Neutrophil (primary cell): ENCODE measurements at regions not wholly inside any gene's neighbourhood (a gene's known extent, or its start where the extent isn't known, plus 50 kb on each side); places are given as distances from the start of the nearest gene placed in this dataset.

Source experiments
- H3K27ac ChIP-seq: fragments of 200-600 bp; sonication (generic); 2 replicates; pipeline ENCODE4 v1.5.1; 2016; ENCODE audit warnings: mild to moderate bottlenecking, moderate library complexity
- H3K27me3 ChIP-seq: fragments of 200-600 bp; sonication (generic); 2 replicates; pipeline ENCODE4 v1.6.0; 2016; ENCODE audit warnings: mild to moderate bottlenecking
- H3K36me3 ChIP-seq: fragments of 200-600 bp; sonication (generic); 2 replicates; pipeline ENCODE4 v1.5.1; 2017
- H3K4me1 ChIP-seq, 2 experiments: fragments of 200-600 bp in 1 of 2; sonication (generic) in 1 of 2; 1 replicate in 1 of 2; 2 replicates in 1 of 2; pipeline versions ENCODE4 v1.5.1 to v1.6.1; 2013 to 2016; ENCODE audit warnings: low read depth in 1 of 2, low read length in 1 of 2, mild to moderate bottlenecking in 1 of 2, moderate library complexity in 1 of 2; ENCODE audit not compliant: control insufficient read depth in 1 of 2, insufficient read depth in 1 of 2
- H3K4me3 ChIP-seq, 2 experiments: fragments of 200-600 bp in 1 of 2; sonication (generic) in 1 of 2; 1 replicate in 1 of 2; 2 replicates in 1 of 2; pipeline ENCODE4 v1.5.1; 2013 to 2016; ENCODE audit warnings: low read depth in 1 of 2, low read length in 1 of 2, mild to moderate bottlenecking in 1 of 2, moderate library complexity in 1 of 2
- H3K9me3 ChIP-seq: fragments of 200-600 bp; sonication (generic); 2 replicates; pipeline ENCODE4 v1.5.1; 2016
- TF ChIP-seq, protein P1 (sequence below): fragments of 200-600 bp; sonication (generic); IDR thresholded peaks from 2 replicates; pipeline ENCODE4 v1.5.1; 2016; ENCODE audit warnings: antibody characterized with exemption

DNA sequence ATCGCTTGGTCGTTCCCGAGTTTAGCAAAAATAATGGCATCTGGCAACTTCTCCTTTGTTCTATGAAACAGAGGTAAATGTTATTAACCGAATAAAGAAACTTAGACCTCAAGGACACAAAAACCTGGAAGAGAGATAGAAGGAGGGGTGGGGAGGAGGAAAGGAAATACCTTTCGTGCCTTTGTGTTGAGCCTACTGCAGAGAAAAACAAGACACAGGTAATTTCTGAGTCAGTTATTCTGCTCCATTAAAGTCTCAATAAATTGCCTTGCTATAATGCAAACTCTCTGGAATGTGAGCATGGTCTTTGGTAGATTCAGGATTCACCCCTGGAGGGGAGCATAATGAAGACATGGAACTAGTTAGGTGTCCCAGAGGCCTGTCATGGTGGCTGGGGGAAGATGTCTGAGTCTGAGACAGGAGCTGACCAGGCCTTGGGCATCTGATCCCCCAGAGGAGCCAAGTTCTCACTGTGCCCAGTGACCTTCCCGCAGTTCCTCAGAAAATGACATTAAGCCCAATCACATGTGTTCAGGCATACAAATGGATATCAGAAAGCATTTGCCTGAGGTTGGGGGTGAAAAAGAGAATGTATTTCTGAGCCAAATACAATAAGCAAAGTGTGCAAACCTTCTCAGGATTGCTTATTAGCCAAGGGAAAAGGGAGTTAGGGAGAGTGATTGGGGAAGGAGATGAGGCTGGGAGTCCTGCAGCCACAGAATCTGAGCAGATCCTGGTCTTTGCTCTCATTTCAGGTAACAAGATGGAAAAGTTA lies 72.6 kb upstream of the CADM1 start:
- no peak overlapping the region for H3K27ac ChIP-seq
- H3K4me1 ChIP-seq, result no peaks in the 10 kb centered on the region
- H3K9me3 ChIP-seq, result no peaks in the 10 kb centered on the region

DNA sequence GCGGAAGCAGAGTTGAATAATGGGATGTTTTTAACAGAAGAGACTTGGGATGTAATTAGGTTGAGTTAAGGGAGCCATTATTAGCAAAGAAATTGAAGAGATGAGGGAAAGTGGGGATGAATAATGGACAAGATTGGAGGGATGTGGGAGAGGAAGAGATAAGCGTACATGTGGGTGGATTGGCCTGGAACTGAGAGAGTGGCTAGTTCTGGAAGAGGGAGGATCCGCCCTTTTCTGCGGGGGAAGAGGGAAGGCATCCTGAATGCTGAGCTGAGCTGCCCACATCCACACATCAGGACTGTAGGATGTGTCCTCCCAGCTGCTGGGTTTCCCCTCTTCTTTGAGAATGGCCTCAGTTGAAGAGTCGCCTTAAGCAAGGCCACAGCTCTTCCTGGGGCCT lies 68.3 kb upstream of the CADM1 start:
- Histone ChIP-seq H3K27ac (no peak overlapping the region), H3K36me3 (no peaks in the 10 kb centered on the region), H3K4me1 (no peaks in the 10 kb centered on the region), H3K4me3 (no peak overlapping the region), H3K27me3 (no peaks in the 10 kb centered on the region), H3K9me3 (no peaks in the 10 kb centered on the region)
- TF ChIP-seq, protein P1, sequence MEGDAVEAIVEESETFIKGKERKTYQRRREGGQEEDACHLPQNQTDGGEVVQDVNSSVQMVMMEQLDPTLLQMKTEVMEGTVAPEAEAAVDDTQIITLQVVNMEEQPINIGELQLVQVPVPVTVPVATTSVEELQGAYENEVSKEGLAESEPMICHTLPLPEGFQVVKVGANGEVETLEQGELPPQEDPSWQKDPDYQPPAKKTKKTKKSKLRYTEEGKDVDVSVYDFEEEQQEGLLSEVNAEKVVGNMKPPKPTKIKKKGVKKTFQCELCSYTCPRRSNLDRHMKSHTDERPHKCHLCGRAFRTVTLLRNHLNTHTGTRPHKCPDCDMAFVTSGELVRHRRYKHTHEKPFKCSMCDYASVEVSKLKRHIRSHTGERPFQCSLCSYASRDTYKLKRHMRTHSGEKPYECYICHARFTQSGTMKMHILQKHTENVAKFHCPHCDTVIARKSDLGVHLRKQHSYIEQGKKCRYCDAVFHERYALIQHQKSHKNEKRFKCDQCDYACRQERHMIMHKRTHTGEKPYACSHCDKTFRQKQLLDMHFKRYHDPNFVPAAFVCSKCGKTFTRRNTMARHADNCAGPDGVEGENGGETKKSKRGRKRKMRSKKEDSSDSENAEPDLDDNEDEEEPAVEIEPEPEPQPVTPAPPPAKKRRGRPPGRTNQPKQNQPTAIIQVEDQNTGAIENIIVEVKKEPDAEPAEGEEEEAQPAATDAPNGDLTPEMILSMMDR, result no peak

More for the DNA sequence above, 72.6 kb upstream of the CADM1 start:
- TF ChIP-seq, protein P1, result no peak
- Histone ChIP-seq H3K27me3 (no peaks in the 10 kb centered on the region), H3K36me3 (no peaks in the 10 kb centered on the region), H3K4me3 (no peak overlapping the region)

DNA sequence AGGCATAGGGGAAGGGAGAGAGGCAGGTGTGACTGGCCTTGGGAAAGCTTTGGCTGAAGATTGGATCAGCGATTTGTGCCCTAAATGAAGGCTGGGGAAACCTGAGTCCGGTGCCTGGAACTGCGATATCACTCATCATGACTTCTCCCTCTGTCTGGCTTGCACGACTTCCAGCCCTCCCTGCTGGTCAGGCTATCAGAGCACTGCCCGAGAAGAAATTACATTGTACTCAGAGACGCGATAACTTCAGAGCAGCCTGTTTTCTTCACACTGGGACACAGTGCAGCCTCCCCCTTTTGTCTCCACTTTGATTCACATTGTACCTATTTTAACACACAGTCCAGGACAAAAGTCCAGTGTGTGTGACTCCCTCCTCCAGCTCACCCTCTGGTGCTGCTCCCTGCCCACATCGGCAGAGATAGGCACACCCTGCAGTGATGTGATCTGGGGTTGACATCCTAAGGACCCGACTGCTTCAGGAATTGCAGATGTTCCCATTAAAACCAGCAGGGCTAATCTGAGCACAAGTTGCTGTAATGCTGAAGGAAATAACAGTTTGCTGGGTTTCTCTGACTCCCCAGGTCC lies 62.1 kb upstream of the CADM1 start:
- Histone ChIP-seq H3K36me3 (no peaks in the 10 kb centered on the region), H3K27me3 (no peaks in the 10 kb centered on the region), H3K4me3 (no peak overlapping the region), H3K27ac (no peak overlapping the region), H3K9me3 (no peaks in the 10 kb centered on the region), H3K4me1 (no peaks in the 10 kb centered on the region)
- TF ChIP-seq, protein P1, result no peak

DNA sequence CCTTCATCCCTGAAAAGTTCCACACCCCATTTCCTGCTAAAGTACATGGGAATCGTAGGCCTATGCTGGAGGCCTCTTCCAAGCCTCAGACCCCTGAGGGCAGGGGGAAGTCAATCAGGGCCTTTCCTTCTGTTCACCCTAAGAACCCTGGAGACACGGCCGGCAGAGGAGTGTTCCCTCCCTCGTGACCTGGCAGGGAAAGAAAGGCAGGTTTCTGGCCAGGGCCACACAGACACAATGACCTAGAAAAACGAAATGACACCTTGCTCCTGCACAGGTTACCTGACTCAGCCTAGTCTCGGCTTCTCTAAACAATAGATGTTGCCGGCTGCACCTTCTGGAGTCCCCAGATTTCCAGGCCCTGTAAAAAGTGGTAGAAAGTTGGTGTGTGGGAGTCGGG lies 60.6 kb upstream of the CADM1 start:
- H3K4me1 ChIP-seq, result no peaks in the 10 kb centered on the region
- TF ChIP-seq, protein P1, result no peak

DNA sequence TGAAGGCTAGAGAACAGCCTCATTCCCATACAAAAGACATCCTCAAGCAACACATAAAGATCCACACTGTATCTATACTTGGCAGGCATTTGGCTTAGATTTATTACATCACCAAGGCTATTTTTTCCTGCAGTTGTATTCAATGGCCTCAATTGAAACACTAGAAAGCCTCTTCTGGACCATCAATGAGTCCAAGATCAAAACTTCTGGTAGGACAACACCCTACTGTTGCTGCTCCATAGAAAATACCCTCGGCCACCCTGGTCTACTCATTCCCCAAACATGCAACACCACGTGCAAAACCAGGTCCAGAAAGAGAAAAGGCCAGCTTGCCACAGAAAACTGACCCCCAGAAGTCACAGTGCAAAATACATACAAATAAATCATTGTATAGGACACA lies 56.9 kb upstream of the CADM1 start:
- Histone ChIP-seq H3K4me3 (no peak overlapping the region), H3K4me1 (no peaks in the 10 kb centered on the region), H3K27me3 (no peaks in the 10 kb centered on the region), H3K27ac (no peak overlapping the region), H3K36me3 (no peaks in the 10 kb centered on the region), H3K9me3 (no peaks in the 10 kb centered on the region)
- TF ChIP-seq, protein P1, result no peak

More for the DNA sequence above, 60.6 kb upstream of the CADM1 start:
- H3K9me3 ChIP-seq, result no peaks in the 10 kb centered on the region
- no peaks in the 10 kb centered on the region for H3K36me3 ChIP-seq
- no peaks in the 10 kb centered on the region for H3K27me3 ChIP-seq
- no peak overlapping the region for H3K27ac ChIP-seq
- H3K4me3 ChIP-seq, result no peak overlapping the region
